Activated CD4-positive, alpha-beta T cell treated with anti-CD3 and anti-CD28 coated beads for 36 hours (primary cell): ENCODE measurements at regions not wholly inside any gene's neighbourhood (a gene's known extent, or its start where the extent isn't known, plus 50 kb on each side); places are given as distances from the start of the nearest gene placed in this dataset.

Source experiments
- ATAC-seq: fragments of 200-7000 bp; cut with Tn5 transposase; one replicate; pipeline ENCODE4 v1.10.0; 2021; ENCODE audit warnings: mild to moderate bottlenecking, moderate library complexity
- CTCF ChIA-PET: fragments of 350-600 bp; sonication (Branson Sonifier 250); formaldehyde crosslinking; loops from one replicate; lab custom pipeline; 2021; ENCODE audit warnings: antibody characterized with exemption; lab: Charles Lee
- POLR2A ChIA-PET: fragments of 350-600 bp; sonication (Branson Sonifier 250); formaldehyde crosslinking; loops from one replicate; lab custom pipeline; 2021; ENCODE audit warnings: antibody characterized with exemption, inconsistent platforms; lab: Charles Lee
- DNase-seq: peaks from one replicate; pipeline ENCODE4 v3.0.0-alpha.2; 2020
- H3K27ac Mint-ChIP-seq: one replicate; pipeline ENCODE4 v1.8.0; 2021; ENCODE audit warnings: mixed read lengths
- H3K27me3 Mint-ChIP-seq: one replicate; pipeline ENCODE4 v1.8.0; 2021; ENCODE audit warnings: mixed read lengths
- H3K36me3 Mint-ChIP-seq: one replicate; pipeline ENCODE4 v1.8.0; 2021; ENCODE audit warnings: low read depth, mixed read lengths
- H3K4me1 Mint-ChIP-seq: one replicate; pipeline ENCODE4 v1.8.0; 2021; ENCODE audit warnings: mixed read lengths
- H3K4me3 Mint-ChIP-seq: one replicate; pipeline ENCODE4 v1.8.0; 2021; ENCODE audit warnings: mild to moderate bottlenecking, moderate library complexity, mixed read lengths
- H3K9me3 Mint-ChIP-seq: one replicate; pipeline ENCODE4 v1.8.0; 2021; ENCODE audit warnings: low read depth, mixed read lengths
- intact Hi-C, 2 experiments: fragments of 100-400 bp; cut with DNase I in 1 of 2; cut with micrococcal nuclease in 1 of 2; formaldehyde crosslinking; loops; one replicate each; pipeline versions ENCODE4 v1.14.2 to v1.15.1; 2022 to 2024; cut with DNase I, micrococcal nuclease

DNA sequence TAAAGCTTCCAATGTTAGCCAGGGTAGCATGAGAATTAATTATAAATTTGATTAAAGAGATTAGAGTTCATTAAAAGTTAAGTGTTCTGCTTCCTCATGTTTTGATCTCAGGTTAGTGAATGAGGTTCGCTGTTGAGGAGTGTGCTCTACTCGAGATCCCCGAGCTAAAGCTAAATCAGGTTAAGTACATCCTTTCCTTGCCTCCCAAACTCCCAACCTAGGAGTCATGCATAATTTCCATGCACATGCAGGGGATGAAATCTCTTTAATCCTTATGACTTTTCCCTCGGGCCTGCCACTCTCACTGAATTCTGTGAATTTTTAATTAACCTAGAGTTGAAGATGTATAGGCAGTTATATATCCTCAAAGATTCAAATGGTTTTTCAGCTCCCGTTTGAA lies 156.1 kb upstream of the NCK2 start:
- Mint-ChIP-seq H3K27me3 (no peaks in the 10 kb centered on the region), H3K4me3 (no peak overlapping the region)
- POLR2A ChIA-PET = no interaction called here

DNA sequence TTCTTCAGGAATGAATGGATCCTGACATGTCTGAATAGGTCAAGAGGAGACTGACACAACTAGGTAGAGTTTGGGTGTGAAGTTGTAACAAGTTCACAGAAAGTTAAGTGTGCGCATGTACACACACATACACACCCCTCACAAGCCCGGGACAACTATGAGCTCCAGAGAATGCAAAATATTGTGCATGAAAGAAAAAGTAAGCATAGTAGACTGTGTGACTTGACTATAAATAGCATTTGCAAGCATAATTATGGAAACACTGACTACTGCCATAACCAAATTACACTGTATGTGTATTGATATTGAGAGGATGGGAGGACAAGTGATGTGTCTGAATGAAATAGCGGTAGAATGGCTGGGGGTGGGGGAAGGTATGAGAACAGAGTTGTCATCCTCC lies 157.1 kb upstream of the NCK2 start:
- ChIA-PET POLR2A (no interaction called here), CTCF (no interaction called here)
- H3K4me3 Mint-ChIP-seq = no peak overlapping the region
- H3K9me3 Mint-ChIP-seq = peaks cover 18% of the 10 kb centered on the region
- peaks cover 5% of the 10 kb centered on the region for H3K36me3 Mint-ChIP-seq
- H3K27ac Mint-ChIP-seq = no peak overlapping the region
- ATAC-seq (no peak), DNase-seq (no peak)
- intact Hi-C loops = loop anchor here in 1 of 2 experiments (10.0 kb wide), 1 partner anchor 87 kb away; no protein-coding TSS in a partner anchor
- H3K4me1 Mint-ChIP-seq = peaks cover 30% of the 10 kb centered on the region
- no peaks in the 10 kb centered on the region for H3K27me3 Mint-ChIP-seq

More for the DNA sequence above, 156.1 kb upstream of the NCK2 start:
- H3K9me3 Mint-ChIP-seq = peaks cover 18% of the 10 kb centered on the region
- H3K36me3 Mint-ChIP-seq = peaks cover 5% of the 10 kb centered on the region
- H3K4me1 Mint-ChIP-seq = peaks cover 21% of the 10 kb centered on the region
- no peak overlapping the region for H3K27ac Mint-ChIP-seq
- DNase-seq (no peak), ATAC-seq (no peak)
- CTCF ChIA-PET = interaction anchor here (4.6 kb wide), 1 partner anchor 11 kb away, joined by 20 read pairs; no protein-coding TSS in a partner anchor
- intact Hi-C loops = loop anchor here in 1 of 2 experiments (10.0 kb wide), 1 partner anchor 86 kb away; no protein-coding TSS in a partner anchor

DNA sequence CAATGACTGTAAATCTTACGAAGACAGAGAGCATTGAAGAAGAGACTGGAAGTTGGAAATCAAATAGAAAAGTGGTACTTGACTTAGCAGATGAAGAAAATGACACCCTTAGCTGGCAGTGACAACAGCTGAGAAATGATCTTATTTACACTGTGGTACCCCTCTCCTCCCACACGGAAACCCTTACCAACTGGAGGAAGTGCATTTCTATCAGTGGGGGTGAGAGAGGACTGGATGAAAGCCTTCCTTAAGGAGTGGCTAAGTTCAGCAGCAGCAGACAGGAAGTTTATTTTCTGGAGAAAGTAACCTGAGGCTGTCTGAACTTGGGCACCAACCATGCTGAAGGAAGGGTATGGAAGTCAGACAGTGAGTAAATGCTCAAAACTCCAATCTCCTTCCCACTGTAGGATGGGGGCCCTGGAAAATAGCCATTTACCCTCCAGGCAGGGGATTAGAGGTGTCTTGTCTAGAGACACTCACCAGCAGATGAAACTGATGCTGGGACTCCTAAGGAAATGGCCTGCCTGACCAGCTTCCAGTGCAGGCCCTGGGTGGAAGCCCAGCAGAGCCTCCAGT lies 160.2 kb upstream of the NCK2 start:
- CTCF ChIA-PET = interaction anchor here (0.7 kb wide), 1 partner anchor 500 kb away, joined by 3 read pairs; no protein-coding TSS in a partner anchor
- peaks cover 40% of the 10 kb centered on the region for H3K4me1 Mint-ChIP-seq
- DNase-seq (no peak), ATAC-seq (peak; percentile 42)
- peaks cover 15% of the 10 kb centered on the region for H3K9me3 Mint-ChIP-seq
- H3K27me3 Mint-ChIP-seq = no peaks in the 10 kb centered on the region
- POLR2A ChIA-PET = no interaction called here
- H3K4me3 Mint-ChIP-seq = no peak overlapping the region
- intact Hi-C loops = loop anchor here in 1 of 2 experiments (5.0 to 10.0 kb wide), 2 partner anchors 90 to 213 kb away; no protein-coding TSS in a partner anchor
- H3K36me3 Mint-ChIP-seq = peaks cover 5% of the 10 kb centered on the region
- H3K27ac Mint-ChIP-seq = peak overlapping the region; percentile 35

DNA sequence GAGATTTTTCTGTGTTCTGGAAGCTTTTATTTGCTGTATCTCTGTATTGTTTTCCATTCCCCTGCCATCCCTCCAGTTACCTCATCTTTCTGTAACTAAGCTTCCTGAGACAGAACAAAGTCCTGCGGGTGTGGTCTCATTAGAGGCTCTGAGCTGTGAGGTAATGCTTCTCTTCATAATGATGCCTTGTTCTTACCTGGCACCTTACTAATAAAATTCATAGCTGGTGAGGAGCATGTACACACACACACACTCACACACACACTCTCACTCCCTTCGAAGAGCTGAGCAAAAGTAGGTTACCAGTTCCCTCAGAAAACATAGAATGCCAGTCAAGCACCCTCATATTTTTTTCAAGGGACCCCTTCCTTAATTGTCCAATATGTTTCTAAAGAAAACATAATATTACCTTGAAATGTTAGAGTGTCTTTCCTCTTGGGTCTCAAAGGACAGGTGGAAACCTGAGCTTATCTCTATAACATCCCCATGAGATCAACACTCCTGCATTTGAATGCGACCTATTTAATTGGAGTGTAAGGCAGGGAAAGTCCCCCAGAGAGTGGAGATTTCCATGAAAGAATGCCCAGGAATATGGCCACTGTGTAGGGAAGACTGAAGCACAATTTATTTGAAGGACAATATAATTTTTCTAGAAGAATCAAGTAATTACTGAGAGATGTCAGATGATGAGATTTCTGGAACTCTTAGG lies 161.6 kb upstream of the NCK2 start:
- H3K27me3 Mint-ChIP-seq = no peaks in the 10 kb centered on the region
- DNase-seq (no peak), ATAC-seq (no peak)
- CTCF ChIA-PET = interaction anchor here (0.6 to 1.7 kb wide), 3 partner anchors 10 to 25 kb away, joined by 3 read pairs; no protein-coding TSS in a partner anchor
- intact Hi-C loops = loop anchor here in 1 of 2 experiments (5.0 to 10.0 kb wide), 2 partner anchors 92 to 214 kb away; no protein-coding TSS in a partner anchor
- H3K9me3 Mint-ChIP-seq = peaks cover 5% of the 10 kb centered on the region
- peaks cover 36% of the 10 kb centered on the region for H3K4me1 Mint-ChIP-seq
- no peak overlapping the region for H3K27ac Mint-ChIP-seq
- no peak overlapping the region for H3K4me3 Mint-ChIP-seq
- peaks cover 2% of the 10 kb centered on the region for H3K36me3 Mint-ChIP-seq
- POLR2A ChIA-PET = no interaction called here

DNA sequence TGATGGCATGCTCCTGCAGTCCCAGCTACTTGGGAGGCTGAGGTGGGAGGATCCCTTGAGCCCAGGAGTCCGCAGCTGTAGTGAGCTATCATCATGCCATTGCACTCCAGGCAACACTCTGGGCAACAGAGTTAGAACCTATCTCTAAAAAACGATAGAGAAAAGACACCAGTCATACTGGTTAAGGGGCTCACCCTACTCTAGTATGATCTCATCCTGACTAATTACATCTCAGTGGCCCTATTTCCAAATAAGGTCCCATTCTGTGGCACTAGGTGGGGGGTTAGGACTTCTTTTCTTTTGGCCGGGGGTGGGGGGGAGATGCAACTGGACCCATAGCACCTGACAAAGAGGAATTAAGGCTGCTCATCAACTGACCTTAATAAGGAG lies 163.2 kb upstream of the NCK2 start:
- intact Hi-C loops = loop anchor here in 1 of 2 experiments (5.0 to 10.0 kb wide), 2 partner anchors 93 to 216 kb away; no protein-coding TSS in a partner anchor
- ChIA-PET POLR2A (interaction anchor here (0.6 kb wide), 1 partner anchor 166 kb away, joined by 3 read pairs; no protein-coding TSS in a partner anchor), CTCF (interaction anchor here (1.2 kb wide), 1 partner anchor 15 kb away, joined by 3 read pairs; no protein-coding TSS in a partner anchor)
- H3K36me3 Mint-ChIP-seq = no peaks in the 10 kb centered on the region
- no peak overlapping the region for H3K27ac Mint-ChIP-seq
- H3K4me3 Mint-ChIP-seq = no peak overlapping the region
- no peaks in the 10 kb centered on the region for H3K27me3 Mint-ChIP-seq
- H3K9me3 Mint-ChIP-seq = no peaks in the 10 kb centered on the region
- ATAC-seq = peak; percentile 82
- no peak for DNase-seq
- peaks cover 41% of the 10 kb centered on the region for H3K4me1 Mint-ChIP-seq

DNA sequence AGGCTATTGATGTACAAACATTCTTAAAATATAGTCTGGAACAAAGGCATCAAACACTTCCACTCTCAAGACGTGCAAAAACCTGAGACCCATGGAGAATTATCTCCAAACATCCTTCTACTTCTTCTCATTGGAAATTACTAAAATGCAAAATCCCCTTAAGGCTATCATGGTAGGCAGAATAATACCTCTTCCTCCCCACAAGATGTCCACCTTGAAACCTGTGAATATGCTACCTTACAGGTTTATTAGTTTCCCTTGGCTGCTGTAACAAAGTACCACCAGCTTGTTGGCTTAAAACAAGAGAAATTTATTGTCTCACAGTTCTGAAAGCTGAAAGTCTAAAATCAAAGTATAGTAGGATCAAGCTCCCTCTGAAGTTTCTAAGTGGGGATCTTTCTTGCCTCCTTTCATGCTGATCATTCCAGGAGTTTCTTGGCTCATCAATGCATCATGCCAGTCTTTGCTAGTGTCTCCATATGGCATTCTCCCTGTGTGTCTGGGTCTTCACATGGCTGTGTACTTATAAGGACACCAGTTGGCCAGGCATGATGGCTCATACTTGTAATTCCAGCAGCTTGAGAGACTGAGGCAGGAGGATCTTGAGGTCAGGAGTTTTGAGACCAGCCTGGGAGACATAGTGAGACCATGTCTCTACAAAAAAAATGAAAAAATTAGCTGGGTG lies 163.7 kb upstream of the NCK2 start:
- DNase-seq (no peak), ATAC-seq (no peak)
- Mint-ChIP-seq H3K27me3 (no peaks in the 10 kb centered on the region), H3K4me1 (peaks cover 45% of the 10 kb centered on the region), H3K9me3 (no peaks in the 10 kb centered on the region), H3K36me3 (no peaks in the 10 kb centered on the region), H3K27ac (no peak overlapping the region), H3K4me3 (no peak overlapping the region)
- ChIA-PET CTCF (interaction anchor here (1.2 kb wide), 1 partner anchor 16 kb away, joined by 3 read pairs; no protein-coding TSS in a partner anchor), POLR2A (interaction anchor here (0.6 kb wide), 2 partner anchors 166 to 203 kb away, joined by 3 read pairs; no protein-coding TSS in a partner anchor)
- intact Hi-C loops = loop anchor here in 1 of 2 experiments (5.0 to 10.0 kb wide), 2 partner anchors 94 to 216 kb away; no protein-coding TSS in a partner anchor

DNA sequence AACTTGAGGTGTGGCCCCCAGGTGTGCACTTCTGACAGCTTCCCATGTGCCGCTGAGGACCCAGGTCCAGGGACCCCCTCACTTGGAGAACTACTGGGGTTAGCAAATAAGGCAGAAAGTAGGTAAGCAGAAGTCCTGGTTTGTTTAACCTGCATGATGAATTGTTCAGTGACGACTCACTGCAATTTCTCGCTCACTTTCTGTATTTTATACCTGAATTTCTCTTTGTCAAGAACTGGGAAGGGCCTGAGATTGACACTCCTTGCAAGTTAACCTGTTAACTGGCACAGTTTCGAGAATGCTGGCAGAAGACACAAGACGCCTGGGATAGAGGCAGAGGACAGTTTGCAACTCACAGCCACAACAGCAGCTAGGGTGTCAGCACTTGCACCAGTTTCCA lies 164.5 kb upstream of the NCK2 start:
- Mint-ChIP-seq H3K36me3 (no peaks in the 10 kb centered on the region), H3K4me1 (peaks cover 48% of the 10 kb centered on the region), H3K27ac (no peak overlapping the region), H3K9me3 (no peaks in the 10 kb centered on the region), H3K4me3 (no peak overlapping the region), H3K27me3 (no peaks in the 10 kb centered on the region)
- POLR2A ChIA-PET = no interaction called here
- DNase-seq (no peak), ATAC-seq (no peak)
- intact Hi-C loops = loop anchor here in 1 of 2 experiments (5.0 to 10.0 kb wide), 2 partner anchors 95 to 217 kb away; no protein-coding TSS in a partner anchor
- CTCF ChIA-PET = no interaction called here

DNA sequence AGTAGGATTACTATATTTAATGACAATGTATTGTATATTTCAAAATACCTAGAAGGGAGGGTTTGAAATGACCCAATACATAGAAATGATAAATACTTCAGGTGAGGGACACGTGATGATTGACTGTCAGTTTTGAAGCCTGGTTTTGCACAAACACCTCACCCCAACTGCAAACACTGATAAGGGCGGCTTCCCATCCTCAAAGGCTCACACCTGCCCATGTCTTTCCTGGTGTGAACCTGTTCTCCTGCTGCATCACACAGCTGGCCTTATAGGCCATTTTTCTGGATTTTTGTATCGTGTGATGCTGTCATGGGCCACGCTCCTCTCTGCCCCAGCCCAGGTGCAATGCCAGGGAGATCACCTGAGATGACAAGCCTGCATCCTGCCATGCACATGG lies 166.5 kb upstream of the NCK2 start:
- CTCF ChIA-PET = interaction anchor here (1.6 to 3.2 kb wide), 2 partner anchors 12 to 244 kb away, joined by 3 to 20 read pairs; no protein-coding TSS in a partner anchor
- Mint-ChIP-seq H3K9me3 (no peaks in the 10 kb centered on the region), H3K36me3 (no peaks in the 10 kb centered on the region), H3K27ac (no peak overlapping the region), H3K4me1 (peaks cover 32% of the 10 kb centered on the region), H3K4me3 (no peak overlapping the region), H3K27me3 (no peaks in the 10 kb centered on the region)
- POLR2A ChIA-PET = no interaction called here
- DNase-seq (no peak), ATAC-seq (no peak)
- intact Hi-C loops = loop anchor here (5.0 to 10.0 kb wide), 3 partner anchors 307 to 397 kb away; no protein-coding TSS in a partner anchor

DNA sequence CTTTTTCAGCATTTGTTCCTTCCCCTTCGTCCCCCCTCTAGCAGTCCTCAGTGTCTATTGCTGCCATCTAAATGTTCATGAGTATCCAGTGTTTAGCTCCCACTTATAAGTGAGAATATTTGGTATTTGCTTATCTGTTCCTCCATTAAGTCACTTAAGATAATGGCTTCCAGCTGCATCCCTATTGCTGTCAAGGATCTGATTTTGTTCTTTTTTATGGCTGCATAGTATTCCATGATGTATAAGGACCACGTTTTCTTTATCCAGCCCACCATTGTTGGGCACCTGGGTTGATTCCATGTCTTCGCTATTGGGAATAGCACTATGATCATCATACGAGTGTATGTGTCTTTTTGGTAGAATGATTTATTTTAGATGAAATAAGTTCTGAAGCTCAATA lies 166.9 kb upstream of the NCK2 start:
- ChIA-PET POLR2A (no interaction called here), CTCF (interaction anchor here (1.4 to 3.2 kb wide), 3 partner anchors 12 to 244 kb away, joined by 3 to 20 read pairs (median 4); no protein-coding TSS in a partner anchor)
- H3K36me3 Mint-ChIP-seq = no peaks in the 10 kb centered on the region
- no peak for ATAC-seq
- H3K27me3 Mint-ChIP-seq = no peaks in the 10 kb centered on the region
- peaks cover 28% of the 10 kb centered on the region for H3K4me1 Mint-ChIP-seq
- no peak overlapping the region for H3K27ac Mint-ChIP-seq
- no peak overlapping the region for H3K4me3 Mint-ChIP-seq
- intact Hi-C loops = loop anchor here (1.0 to 10.0 kb wide), 8 partner anchors 48 to 517 kb away; no protein-coding TSS in a partner anchor
- DNase-seq = no peak
- no peaks in the 10 kb centered on the region for H3K9me3 Mint-ChIP-seq

DNA sequence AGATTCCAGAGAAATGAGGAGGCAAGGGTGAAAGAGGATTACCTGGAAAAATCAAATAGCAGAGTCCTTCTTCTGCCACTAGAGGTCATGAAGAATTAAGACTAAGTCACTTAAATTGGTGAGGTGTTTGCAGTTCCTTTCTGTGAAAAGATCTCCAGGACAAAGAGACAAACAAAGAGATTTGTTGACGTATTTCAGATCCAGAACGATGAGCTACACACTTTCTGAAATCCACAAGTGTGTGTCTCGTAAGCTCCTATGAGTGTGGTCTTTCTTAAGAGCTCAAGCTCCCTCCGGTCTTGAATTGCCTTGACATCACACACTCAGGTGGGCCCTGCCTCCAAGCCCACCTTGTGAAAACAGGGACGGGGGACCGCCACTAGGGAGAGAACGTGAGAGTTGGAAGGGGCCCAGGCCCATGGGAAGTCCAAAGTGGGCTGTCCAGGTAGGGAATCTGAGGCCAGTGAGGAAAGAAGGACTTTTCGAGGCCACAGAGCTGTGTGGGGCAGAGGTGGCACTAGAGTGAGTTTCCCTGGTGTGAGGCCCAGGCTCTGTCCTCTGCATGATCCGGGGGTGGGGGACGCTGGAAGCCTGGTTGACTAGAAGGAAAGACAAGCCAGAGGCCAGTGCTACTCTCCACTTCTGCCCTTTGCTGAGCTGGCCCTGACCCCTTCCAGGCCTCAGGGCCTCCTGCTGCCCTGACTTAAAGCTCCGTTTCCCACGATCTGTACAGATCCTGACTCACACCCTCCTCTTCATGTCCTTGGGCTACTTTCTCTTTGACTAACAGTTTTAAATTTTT lies 168.1 kb upstream of the NCK2 start:
- Mint-ChIP-seq H3K4me3 (no peak overlapping the region), H3K27ac (peak overlapping the region; percentile 89), H3K4me1 (peaks cover 25% of the 10 kb centered on the region), H3K27me3 (no peaks in the 10 kb centered on the region), H3K9me3 (no peaks in the 10 kb centered on the region), H3K36me3 (no peaks in the 10 kb centered on the region)
- ChIA-PET CTCF (interaction anchor here (0.6 to 3.2 kb wide), 26 partner anchors 9 to 955 kb away, joined by 3 to 20 read pairs (median 4); no protein-coding TSS in a partner anchor), POLR2A (no interaction called here)
- ATAC-seq = peak; percentile 81
- DNase-seq = no peak
- intact Hi-C loops = loop anchor here (1.0 to 10.0 kb wide), 10 partner anchors 49 to 518 kb away; no protein-coding TSS in a partner anchor
